ENCODE measurements at regions not wholly inside any gene's neighbourhood (a gene's known extent, or its start where the extent isn't known, plus 50 kb on each side); places are given as distances from the start of the nearest gene placed in this dataset.

DNA sequence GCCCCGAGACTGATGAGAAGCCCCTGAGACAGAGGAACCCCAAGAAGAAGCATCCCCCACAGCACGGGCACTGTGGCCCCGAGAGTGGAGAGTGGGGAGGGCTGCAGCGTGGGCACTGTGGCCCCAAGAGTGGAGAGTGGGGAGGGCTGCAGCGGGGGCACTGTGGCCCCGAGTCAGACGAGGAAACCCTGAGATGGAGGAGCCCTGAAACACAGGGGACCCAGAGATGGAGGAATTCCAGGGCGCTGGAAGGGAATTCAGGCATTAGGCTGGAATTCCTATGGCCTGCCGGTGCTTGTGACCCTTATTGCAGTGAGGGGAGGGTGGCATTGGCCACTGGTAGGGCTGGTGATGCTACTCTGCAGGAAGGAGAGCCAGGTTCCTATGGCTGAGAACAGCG lies 168.6 kb upstream of the SHH start:
- no peak overlapping the region for H3K4me3 ChIP-seq
- TF ChIP-seq, protein P1, sequence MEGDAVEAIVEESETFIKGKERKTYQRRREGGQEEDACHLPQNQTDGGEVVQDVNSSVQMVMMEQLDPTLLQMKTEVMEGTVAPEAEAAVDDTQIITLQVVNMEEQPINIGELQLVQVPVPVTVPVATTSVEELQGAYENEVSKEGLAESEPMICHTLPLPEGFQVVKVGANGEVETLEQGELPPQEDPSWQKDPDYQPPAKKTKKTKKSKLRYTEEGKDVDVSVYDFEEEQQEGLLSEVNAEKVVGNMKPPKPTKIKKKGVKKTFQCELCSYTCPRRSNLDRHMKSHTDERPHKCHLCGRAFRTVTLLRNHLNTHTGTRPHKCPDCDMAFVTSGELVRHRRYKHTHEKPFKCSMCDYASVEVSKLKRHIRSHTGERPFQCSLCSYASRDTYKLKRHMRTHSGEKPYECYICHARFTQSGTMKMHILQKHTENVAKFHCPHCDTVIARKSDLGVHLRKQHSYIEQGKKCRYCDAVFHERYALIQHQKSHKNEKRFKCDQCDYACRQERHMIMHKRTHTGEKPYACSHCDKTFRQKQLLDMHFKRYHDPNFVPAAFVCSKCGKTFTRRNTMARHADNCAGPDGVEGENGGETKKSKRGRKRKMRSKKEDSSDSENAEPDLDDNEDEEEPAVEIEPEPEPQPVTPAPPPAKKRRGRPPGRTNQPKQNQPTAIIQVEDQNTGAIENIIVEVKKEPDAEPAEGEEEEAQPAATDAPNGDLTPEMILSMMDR (IDR thresholded peaks at IDR 0.05) = no peak
- H3K27ac ChIP-seq = no peak overlapping the region
- peak; percentile 46 for DNase-seq (ENCODE audit: low spot score)

DNA sequence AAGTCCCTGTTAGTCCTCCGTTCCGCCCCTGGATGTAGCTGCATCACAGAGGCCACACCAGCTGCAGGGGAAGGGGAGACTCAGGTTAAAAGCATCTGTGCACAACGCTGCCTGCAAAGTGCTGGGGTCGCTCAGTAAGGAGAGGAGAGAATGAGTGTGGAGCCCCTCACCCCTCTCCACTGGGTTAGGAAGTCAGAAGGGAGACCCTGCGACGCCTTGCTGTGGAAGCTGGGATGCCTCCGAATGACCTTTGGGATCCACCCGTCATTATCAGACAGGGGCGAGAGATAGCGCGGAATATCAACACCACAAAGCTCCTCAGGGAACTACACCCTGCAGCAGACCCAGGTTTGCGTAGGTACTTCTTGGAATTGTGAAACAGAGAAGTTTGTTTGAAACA lies 167.7 kb upstream of the SHH start:
- TF ChIP-seq, protein P1 (IDR thresholded peaks at IDR 0.05) = no peak
- no peak overlapping the region for H3K4me3 ChIP-seq
- H3K27ac ChIP-seq = no peak overlapping the region
- peak; percentile 58 for DNase-seq (ENCODE audit: low spot score)

DNA sequence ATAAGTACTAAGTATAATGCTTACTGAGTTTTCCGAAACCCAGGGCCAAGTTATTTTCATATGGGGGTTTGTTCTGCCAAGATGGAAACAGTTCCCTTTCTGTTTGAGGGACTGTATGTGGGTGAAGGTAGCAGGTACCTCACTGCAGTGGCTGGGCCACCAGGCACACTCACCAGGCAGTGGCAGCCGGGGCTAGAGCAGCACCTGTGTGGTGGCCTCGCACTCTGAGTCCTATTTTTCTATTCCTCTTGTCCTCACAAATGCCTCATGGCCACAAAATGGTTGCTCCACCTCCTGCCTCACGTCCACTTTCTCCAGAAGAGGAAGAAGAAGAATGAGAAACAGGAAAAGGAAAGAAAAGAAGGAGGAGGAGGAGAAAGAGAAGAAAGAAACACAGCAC lies 167.3 kb upstream of the SHH start:
- H3K4me3 ChIP-seq = no peak overlapping the region
- no peak overlapping the region for H3K27ac ChIP-seq
- DNase-seq (ENCODE audit: low spot score) = peak; percentile 21
- TF ChIP-seq, protein P1 (IDR thresholded peaks at IDR 0.05) = no peak

DNA sequence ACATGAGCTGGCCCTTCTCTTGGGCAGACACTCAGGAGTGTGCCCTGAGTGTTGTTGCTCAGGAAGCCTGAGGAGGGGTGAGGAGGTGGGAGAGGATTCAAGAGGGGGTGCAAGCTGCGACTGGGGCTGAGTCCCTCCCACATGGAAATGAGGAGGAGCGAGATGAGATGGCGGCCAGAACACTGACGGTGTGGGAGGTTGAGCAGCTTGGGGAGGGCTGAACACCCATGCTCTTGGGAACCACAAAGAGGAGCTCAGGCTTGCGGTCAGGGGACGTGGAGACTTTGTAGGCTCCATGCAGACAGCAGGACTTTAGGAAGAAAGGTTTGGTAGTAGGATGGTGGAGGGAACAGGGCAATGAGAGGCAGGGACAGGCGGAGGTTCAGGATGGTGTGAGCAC lies 163.2 kb upstream of the SHH start:
- Histone ChIP-seq H3K27ac (no peak overlapping the region), H3K4me3 (no peak overlapping the region)
- DNase-seq (ENCODE audit: low spot score) = peak; percentile 19
- TF ChIP-seq, protein P1 (IDR thresholded peaks at IDR 0.05) = no peak

DNA sequence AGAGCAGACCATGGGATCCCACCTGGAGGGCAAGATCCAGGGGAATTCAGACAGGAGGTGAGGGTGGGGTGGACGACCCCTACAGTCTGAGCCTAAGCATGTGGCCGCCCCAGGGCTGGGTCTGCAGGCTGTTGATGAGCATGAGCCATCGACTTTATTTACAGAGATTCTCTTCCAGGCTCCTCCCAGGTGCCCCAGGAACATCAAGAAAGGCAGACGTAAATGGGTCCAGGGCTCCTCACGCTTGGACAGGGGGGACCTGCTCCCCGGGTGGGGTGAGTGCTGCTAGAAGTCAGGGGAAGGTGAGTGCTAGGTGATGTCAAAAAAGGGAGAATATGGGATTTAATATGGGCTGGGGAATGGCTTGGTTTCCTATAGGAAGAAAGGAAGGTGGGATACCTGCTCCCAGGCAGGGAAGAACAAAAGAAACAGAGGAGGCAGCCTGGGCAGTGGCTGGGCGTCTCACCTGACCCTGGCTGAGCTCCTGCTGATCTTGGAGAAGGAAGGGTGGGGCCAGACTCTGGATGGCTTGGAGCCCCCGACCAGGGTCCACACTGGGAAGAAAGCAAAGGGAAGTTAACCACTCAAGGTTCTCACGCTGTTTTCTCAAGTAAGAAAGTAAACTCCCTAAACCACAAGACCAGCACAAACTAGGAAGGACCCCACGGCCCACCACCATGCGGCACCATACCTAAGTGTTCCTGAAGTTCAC lies 162.1 kb upstream of the SHH start:
- DNase-seq (ENCODE audit: low spot score) = peak; percentile 65
- H3K27ac ChIP-seq = no peak overlapping the region
- no peak overlapping the region for H3K4me3 ChIP-seq
- TF ChIP-seq, protein P1 (IDR thresholded peaks at IDR 0.05) = no peak

DNA sequence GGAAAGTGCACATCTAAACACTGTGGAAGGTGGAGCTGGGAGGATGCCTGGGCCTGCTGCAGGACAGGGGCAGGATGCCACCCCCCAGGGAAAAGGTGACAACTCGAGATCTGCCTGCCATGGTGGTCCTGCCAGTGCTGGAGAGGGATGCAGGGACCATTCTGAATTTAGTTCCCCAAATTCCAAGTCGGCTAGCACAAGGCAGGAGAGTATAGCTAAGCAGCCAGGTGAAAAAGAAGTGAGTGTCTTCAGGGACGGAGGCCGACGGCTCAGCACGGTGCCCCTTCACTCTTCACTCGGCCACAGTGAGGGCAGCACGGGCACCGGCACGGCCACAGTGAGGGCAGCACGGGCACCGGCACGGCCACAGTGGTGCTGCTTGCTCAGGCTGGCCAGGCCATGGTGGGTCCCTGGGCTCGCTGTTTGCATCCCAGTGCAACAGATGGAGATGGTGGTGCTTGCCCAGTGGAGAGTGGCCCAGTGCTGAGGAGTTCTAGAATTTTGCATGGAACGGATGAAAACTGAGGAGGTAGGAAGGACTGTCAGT lies 161.3 kb upstream of the SHH start:
- TF ChIP-seq, protein P1 (IDR thresholded peaks at IDR 0.05) = no peak
- Histone ChIP-seq H3K4me3 (no peak overlapping the region), H3K27ac (no peak overlapping the region)
- DNase-seq (ENCODE audit: low spot score) = peak; percentile 41

All from coronary artery (tissue), 2 donors.